Ovary (tissue), 7 donors: ENCODE measurements at regions not wholly inside any gene's neighbourhood (a gene's known extent, or its start where the extent isn't known, plus 50 kb on each side); places are given as distances from the start of the nearest gene placed in this dataset.

ENCODE experiments used
- DNase-seq, 5 donors: peaks; one replicate each; pipeline ENCODE4 v3.0.0-alpha.2; 2019 to 2020
- H3K27ac ChIP-seq, 2 donors: fragments of 200-600 bp; one replicate each; pipeline versions ENCODE4 v1.5.1 to v1.8.0; 2019 to 2022
- H3K27me3 ChIP-seq: fragments of 200-600 bp; one replicate; pipeline ENCODE4 v1.8.0; 2022
- H3K36me3 ChIP-seq: fragments of 200-600 bp; sonication (generic); one replicate; pipeline ENCODE4 v1.5.1; 2019
- H3K4me1 ChIP-seq: one replicate; pipeline ENCODE4 v1.8.1; 2013; ENCODE audit warnings: mild to moderate bottlenecking, moderate library complexity; ENCODE audit not compliant: insufficient read depth
- H3K4me3 ChIP-seq: fragments of 200-600 bp; sonication (generic); one replicate; pipeline ENCODE4 v1.5.1; 2017
- H3K9me3 ChIP-seq, 2 donors: fragments of 200-600 bp in 1 of 2; sonication (generic) in 1 of 2; one replicate each; pipeline versions ENCODE4 v1.5.1 to v1.8.1; 2013 to 2019; ENCODE audit warnings: mild to moderate bottlenecking in 1 of 2, moderate library complexity in 1 of 2
- CTCF ChIP-seq, 3 donors: fragments of 450-650 bp in 2 of 3; fragments of 200-600 bp in 1 of 3; IDR thresholded peaks; one replicate each; pipeline versions ENCODE4 v1.5.1 to v1.8.0; 2016 to 2022; ENCODE audit warnings: antibody characterized with exemption in 3 of 3, mild to moderate bottlenecking in 1 of 3
- EP300 ChIP-seq: sonication (generic); formaldehyde crosslinking; IDR thresholded peaks from one replicate; pipeline ENCODE4 v1.6.1; 2017; ENCODE audit warnings: antibody characterized with exemption
- POLR2A ChIP-seq: fragments of 450-650 bp; IDR thresholded peaks from one replicate; pipeline ENCODE4 v1.6.1; 2017; ENCODE audit warnings: antibody characterized with exemption, mild to moderate bottlenecking, moderate library complexity
- WGBS, 3 donors: extraction: QIAGEN DNeasy Blood & Tissue Kit in 1 of 3; methylation state at CpG; one replicate each; pipeline versions ENCODE4 v1.1.5 to v1.1.7; 2013 to 2017; 5-methylcytosine and 5-hydroxymethylcytosine counted together
- intact Hi-C, 4 donors: fragments of 100-400 bp; cut with DNase I; formaldehyde crosslinking; loops; one replicate each; pipeline versions ENCODE4 v1.11.0 to v1.15.1; 2022 to 2023
- donor health status: DM: no; HTN: no; CAD: no; lungs with moderate emphysema.
- donor health status: DM: no; HTN: no; CAD: no.
- donor health status: Bipolar disorder and iron deficiency.
- donor health status: DM: no; HTN: no; CAD: no.
- donor health status: DM: yes; HTN: yes; CAD: no.

GRCh38 chr3:182620723-182621434, 172.4 kb upstream of the ATP11B start:
- DNase-seq, result no peak
- intact Hi-C loops, result no loop called here
- TF ChIP-seq POLR2A (no peak), EP300 (no peak), CTCF (IDR thresholded peaks at IDR 0.05) (no peak)

GRCh38 chr3:182621435-182622240, 171.7 kb upstream of the ATP11B start:
- H3K9me3 ChIP-seq, result no peaks in the 10 kb centered on the region
- DNase-seq, result no peak
- no peaks in the 10 kb centered on the region for H3K4me1 ChIP-seq
- no peak overlapping the region for H3K4me3 ChIP-seq
- H3K36me3 ChIP-seq, result no peaks in the 10 kb centered on the region
- 26 to 28% (median 27%) methylated on average over 4 of the region's 4 CpGs for WGBS, 3 donors
- H3K27me3 ChIP-seq, result no peaks in the 10 kb centered on the region
- intact Hi-C loops, result no loop called here
- TF ChIP-seq EP300 (no peak), CTCF (IDR thresholded peaks at IDR 0.05) (no peak), POLR2A (no peak)
- H3K27ac ChIP-seq, result no peak overlapping the region

More at GRCh38 chr3:182620723-182621434, 172.4 kb upstream of the ATP11B start:
- Histone ChIP-seq H3K27ac (no peak overlapping the region), H3K27me3 (no peaks in the 10 kb centered on the region), H3K9me3 (no peaks in the 10 kb centered on the region), H3K4me1 (no peaks in the 10 kb centered on the region), H3K36me3 (no peaks in the 10 kb centered on the region), H3K4me3 (no peak overlapping the region)

GRCh38 chr3:182622241-182622545, 171.1 kb upstream of the ATP11B start:
- no peaks in the 10 kb centered on the region for H3K4me1 ChIP-seq
- H3K27ac ChIP-seq, result no peak overlapping the region
- H3K9me3 ChIP-seq, result no peaks in the 10 kb centered on the region
- TF ChIP-seq POLR2A (no peak), CTCF (IDR thresholded peaks at IDR 0.05) (no peak), EP300 (no peak)
- no peak for DNase-seq
- no peaks in the 10 kb centered on the region for H3K36me3 ChIP-seq
- H3K4me3 ChIP-seq, result no peak overlapping the region
- no peaks in the 10 kb centered on the region for H3K27me3 ChIP-seq
- intact Hi-C loops, result no loop called here

- WGBS, 3 donors, result 50 to 58% (median 56%) methylated on average over 4 of the region's 4 CpGs
- H3K4me3 ChIP-seq, result no peak overlapping the region
- no peak for DNase-seq
- H3K27ac ChIP-seq, result no peak overlapping the region
- intact Hi-C loops, result no loop called here
- H3K36me3 ChIP-seq, result no peaks in the 10 kb centered on the region
- no peaks in the 10 kb centered on the region for H3K27me3 ChIP-seq
- H3K4me1 ChIP-seq, result no peaks in the 10 kb centered on the region
- no peaks in the 10 kb centered on the region for H3K9me3 ChIP-seq
- TF ChIP-seq EP300, result no peak
- no peak for TF ChIP-seq CTCF (IDR thresholded peaks at IDR 0.05)
- no peak for TF ChIP-seq POLR2A
These were observed 166.5 kb upstream of the ATP11B start for GRCh38 chr3:182626484-182627467.
